H1 (cell line): ENCODE measurements at regions not wholly inside any gene's neighbourhood (a gene's known extent, or its start where the extent isn't known, plus 50 kb on each side); places are given as distances from the start of the nearest gene placed in this dataset.

ENCODE experiments used
- CBX5 ChIP-seq: fragments of 300-800, 300-1000 bp; sonication (generic); IDR thresholded peaks from 2 replicates; pipeline ENCODE4 v1.7.1; 2016; ENCODE audit warnings: antibody characterized with exemption, low read length, low read depth
- EGR1 ChIP-seq: IDR thresholded peaks from 2 replicates; pipeline ENCODE4 v1.6.1; 2011; ENCODE audit warnings: low read depth, low read length, borderline replicate concordance
- EZH2 ChIP-seq: fragments of 200-600 bp; sonication (generic); IDR thresholded peaks from 2 replicates; pipeline ENCODE4 v1.7.1; 2012; ENCODE audit warnings: low read depth, mild to moderate bottlenecking, moderate library complexity, low read length, inconsistent platforms; ENCODE audit not compliant: severe bottlenecking
- GABPA ChIP-seq: IDR thresholded peaks from 2 replicates; pipeline ENCODE4 v1.6.1; 2011; ENCODE audit warnings: mild to moderate bottlenecking, low read length, moderate library complexity, borderline replicate concordance; ENCODE audit not compliant: insufficient read depth
- POLR2A ChIP-seq, 2 experiments: IDR thresholded peaks; 1 replicate in 1 of 2; 2 replicates in 1 of 2; pipeline ENCODE4 v1.6.1; 2011; ENCODE audit warnings: low read depth in 2 of 2, low read length in 2 of 2, mild to moderate bottlenecking in 2 of 2; ENCODE audit errors: control extremely low read depth in 1 of 2
- SIX5 ChIP-seq: IDR thresholded peaks from 2 replicates; pipeline ENCODE4 v1.6.1; 2011; ENCODE audit warnings: mild to moderate bottlenecking, low read depth, low read length
- TBP ChIP-seq: IDR thresholded peaks from 2 replicates; pipeline ENCODE4 v1.6.1; 2011; ENCODE audit warnings: low read depth, low read length, improper control_type of control experiment
- ZNF274 ChIP-seq: IDR thresholded peaks from 2 replicates; pipeline ENCODE4 v1.7.0; 2012; ENCODE audit warnings: low read length, borderline replicate concordance; ENCODE audit errors: extremely low read depth
- TF ChIP-seq, protein P1 (sequence below), 3 experiments: IDR thresholded peaks; 1 replicate in 2 of 3; 2 replicates in 1 of 3; pipeline versions ENCODE4 v1.5.1 to v1.6.1; 2011; ENCODE audit warnings: low read length in 3 of 3, mild to moderate bottlenecking in 3 of 3, inconsistent platforms in 2 of 3, low read depth in 1 of 3, moderate library complexity in 1 of 3; ENCODE audit not compliant: insufficient read depth in 1 of 3; ENCODE audit errors: control extremely low read depth in 1 of 3

GRCh38 chr2:138280999-138281695 lies 220.4 kb upstream of the SPOPL start:
- TF ChIP-seq, protein P1, sequence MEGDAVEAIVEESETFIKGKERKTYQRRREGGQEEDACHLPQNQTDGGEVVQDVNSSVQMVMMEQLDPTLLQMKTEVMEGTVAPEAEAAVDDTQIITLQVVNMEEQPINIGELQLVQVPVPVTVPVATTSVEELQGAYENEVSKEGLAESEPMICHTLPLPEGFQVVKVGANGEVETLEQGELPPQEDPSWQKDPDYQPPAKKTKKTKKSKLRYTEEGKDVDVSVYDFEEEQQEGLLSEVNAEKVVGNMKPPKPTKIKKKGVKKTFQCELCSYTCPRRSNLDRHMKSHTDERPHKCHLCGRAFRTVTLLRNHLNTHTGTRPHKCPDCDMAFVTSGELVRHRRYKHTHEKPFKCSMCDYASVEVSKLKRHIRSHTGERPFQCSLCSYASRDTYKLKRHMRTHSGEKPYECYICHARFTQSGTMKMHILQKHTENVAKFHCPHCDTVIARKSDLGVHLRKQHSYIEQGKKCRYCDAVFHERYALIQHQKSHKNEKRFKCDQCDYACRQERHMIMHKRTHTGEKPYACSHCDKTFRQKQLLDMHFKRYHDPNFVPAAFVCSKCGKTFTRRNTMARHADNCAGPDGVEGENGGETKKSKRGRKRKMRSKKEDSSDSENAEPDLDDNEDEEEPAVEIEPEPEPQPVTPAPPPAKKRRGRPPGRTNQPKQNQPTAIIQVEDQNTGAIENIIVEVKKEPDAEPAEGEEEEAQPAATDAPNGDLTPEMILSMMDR (IDR thresholded peaks at IDR 0.05; ENCODE audit: control extremely low read depth in 1 of 3, insufficient read depth in 1 of 3, low read depth in 1 of 3, low read length in 3 of 3), result no peak
- TF ChIP-seq POLR2A (IDR thresholded peaks at IDR 0.05; ENCODE audit: control extremely low read depth in 1 of 2, low read depth in 2 of 2, low read length in 2 of 2), result no peak
- TF ChIP-seq GABPA, result no peak
- no peak for TF ChIP-seq EZH2
- no peak for TF ChIP-seq SIX5
- TF ChIP-seq ZNF274, result no peak
- no peak for TF ChIP-seq EGR1
- TF ChIP-seq TBP, result no peak
- TF ChIP-seq CBX5, result no peak
